ENCODE measurements at regions not wholly inside any gene's neighbourhood (a gene's known extent, or its start where the extent isn't known, plus 50 kb on each side); places are given as distances from the start of the nearest gene placed in this dataset.

- DNase-seq (ENCODE audit: low spot score) = no peak
- no peaks in the 10 kb centered on the region for H3K4me1 ChIP-seq (ENCODE audit: insufficient read depth, low read length, poor library complexity, severe bottlenecking)
- no peak overlapping the region for H3K4me2 ChIP-seq (ENCODE audit: low read length)
- no peaks in the 10 kb centered on the region for H4K20me1 ChIP-seq (ENCODE audit: insufficient read depth, low read length)
- TF ChIP-seq, protein P1, sequence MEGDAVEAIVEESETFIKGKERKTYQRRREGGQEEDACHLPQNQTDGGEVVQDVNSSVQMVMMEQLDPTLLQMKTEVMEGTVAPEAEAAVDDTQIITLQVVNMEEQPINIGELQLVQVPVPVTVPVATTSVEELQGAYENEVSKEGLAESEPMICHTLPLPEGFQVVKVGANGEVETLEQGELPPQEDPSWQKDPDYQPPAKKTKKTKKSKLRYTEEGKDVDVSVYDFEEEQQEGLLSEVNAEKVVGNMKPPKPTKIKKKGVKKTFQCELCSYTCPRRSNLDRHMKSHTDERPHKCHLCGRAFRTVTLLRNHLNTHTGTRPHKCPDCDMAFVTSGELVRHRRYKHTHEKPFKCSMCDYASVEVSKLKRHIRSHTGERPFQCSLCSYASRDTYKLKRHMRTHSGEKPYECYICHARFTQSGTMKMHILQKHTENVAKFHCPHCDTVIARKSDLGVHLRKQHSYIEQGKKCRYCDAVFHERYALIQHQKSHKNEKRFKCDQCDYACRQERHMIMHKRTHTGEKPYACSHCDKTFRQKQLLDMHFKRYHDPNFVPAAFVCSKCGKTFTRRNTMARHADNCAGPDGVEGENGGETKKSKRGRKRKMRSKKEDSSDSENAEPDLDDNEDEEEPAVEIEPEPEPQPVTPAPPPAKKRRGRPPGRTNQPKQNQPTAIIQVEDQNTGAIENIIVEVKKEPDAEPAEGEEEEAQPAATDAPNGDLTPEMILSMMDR (conservative IDR thresholded peaks at IDR 0.05; ENCODE audit: low read length) = no peak
- no peak for TF ChIP-seq EZH2phosphoT487 (IDR thresholded peaks at IDR 0.05; ENCODE audit: borderline replicate concordance, low read depth, low read length)
- POLR2A ChIA-PET = interaction anchor here (0.7 to 0.8 kb wide), 2 partner anchors 21 to 115 kb away, joined by 3 read pairs; no protein-coding TSS in a partner anchor
- no TSS peak for BruUV-seq (replicated peaks)
- H2AFZ ChIP-seq (ENCODE audit: low read length) = no peak overlapping the region
- H3K36me3 ChIP-seq (ENCODE audit: insufficient read depth, low read length) = no peaks in the 10 kb centered on the region
- intact Hi-C loops (cut with micrococcal nuclease; ENCODE audit: unreplicated experiment) = no loop called here
- no peaks in the 10 kb centered on the region for H3K9me3 ChIP-seq (ENCODE audit: low read length)
- no peak overlapping the region for H3K27ac ChIP-seq (ENCODE audit: low read depth, low read length, poor library complexity, severe bottlenecking)
- no peaks in the 10 kb centered on the region for H3K79me2 ChIP-seq (ENCODE audit: insufficient read depth, low read depth, low read length)
- CTCF ChIA-PET (ENCODE audit: unreplicated experiment) = no interaction called here
- H3K9me2 ChIP-seq (ENCODE audit: insufficient read depth, low read length) = no peaks in the 10 kb centered on the region
- no peak overlapping the region for H3K4me3 ChIP-seq (ENCODE audit: low read depth, low read length, poor library complexity, severe bottlenecking)
These were observed 638.9 kb downstream of the STK39 start for GRCh38 chr2:167608487-167608886.

DNA sequence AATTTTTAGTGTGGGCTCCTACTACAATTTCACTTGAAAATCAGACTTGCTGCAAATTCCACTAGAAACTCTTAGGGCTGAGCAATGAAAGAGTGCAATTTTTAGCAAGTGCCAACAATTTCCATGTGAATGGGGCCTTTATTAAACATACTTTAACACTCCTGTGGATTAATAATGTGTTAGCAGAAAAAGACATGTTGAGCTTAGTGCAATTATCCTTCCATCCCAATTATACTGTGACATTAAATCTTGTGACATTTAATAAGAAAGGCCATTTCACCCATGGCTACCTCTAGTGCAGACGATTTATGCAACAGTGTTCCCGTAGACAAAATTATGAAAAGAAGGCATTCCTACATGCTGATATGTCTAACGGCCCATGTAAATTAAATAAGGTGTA, 639.7 kb downstream of the STK39 start:
- TF ChIP-seq, protein P1 (conservative IDR thresholded peaks at IDR 0.05; ENCODE audit: low read length) = no peak
- TF ChIP-seq EZH2phosphoT487 (IDR thresholded peaks at IDR 0.05; ENCODE audit: borderline replicate concordance, low read depth, low read length) = no peak
- Histone ChIP-seq H3K79me2 (ENCODE audit: insufficient read depth, low read depth, low read length) (no peaks in the 10 kb centered on the region), H3K9me2 (ENCODE audit: insufficient read depth, low read length) (no peaks in the 10 kb centered on the region), H3K4me2 (ENCODE audit: low read length) (no peak overlapping the region), H3K36me3 (ENCODE audit: insufficient read depth, low read length) (no peaks in the 10 kb centered on the region), H3K4me1 (ENCODE audit: insufficient read depth, low read length, poor library complexity, severe bottlenecking) (no peaks in the 10 kb centered on the region), H3K27ac (ENCODE audit: low read depth, low read length, poor library complexity, severe bottlenecking) (no peak overlapping the region), H3K9me3 (ENCODE audit: low read length) (no peaks in the 10 kb centered on the region), H4K20me1 (ENCODE audit: insufficient read depth, low read length) (no peaks in the 10 kb centered on the region), H3K4me3 (ENCODE audit: low read depth, low read length, poor library complexity, severe bottlenecking) (no peak overlapping the region), H2AFZ (ENCODE audit: low read length) (no peak overlapping the region)
- ChIA-PET CTCF (ENCODE audit: unreplicated experiment) (no interaction called here), POLR2A (interaction anchor here (0.8 kb wide), 1 partner anchor 114 kb away, joined by 3 read pairs; no protein-coding TSS in a partner anchor)
- no TSS peak for BruUV-seq (replicated peaks)
- DNase-seq (ENCODE audit: low spot score) = no peak
- intact Hi-C loops (cut with micrococcal nuclease; ENCODE audit: unreplicated experiment) = no loop called here

- CTCF ChIA-PET (ENCODE audit: unreplicated experiment) = no interaction called here
These were observed 640.2 kb downstream of the STK39 start for GRCh38 chr2:167607211-167607610.

More at GRCh38 chr2:167607211-167607610, 640.2 kb downstream of the STK39 start:
- Histone ChIP-seq H3K9me3 (ENCODE audit: low read length) (no peaks in the 10 kb centered on the region), H3K9me2 (ENCODE audit: insufficient read depth, low read length) (no peaks in the 10 kb centered on the region), H3K27ac (ENCODE audit: low read depth, low read length, poor library complexity, severe bottlenecking) (no peak overlapping the region), H3K36me3 (ENCODE audit: insufficient read depth, low read length) (no peaks in the 10 kb centered on the region), H2AFZ (ENCODE audit: low read length) (no peak overlapping the region), H4K20me1 (ENCODE audit: insufficient read depth, low read length) (no peaks in the 10 kb centered on the region), H3K4me2 (ENCODE audit: low read length) (no peak overlapping the region), H3K4me1 (ENCODE audit: insufficient read depth, low read length, poor library complexity, severe bottlenecking) (no peaks in the 10 kb centered on the region), H3K4me3 (ENCODE audit: low read depth, low read length, poor library complexity, severe bottlenecking) (no peak overlapping the region), H3K79me2 (ENCODE audit: insufficient read depth, low read depth, low read length) (no peaks in the 10 kb centered on the region)
- intact Hi-C loops (cut with micrococcal nuclease; ENCODE audit: unreplicated experiment) = no loop called here
- no TSS peak for BruUV-seq (replicated peaks)
- TF ChIP-seq, protein P1 (conservative IDR thresholded peaks at IDR 0.05; ENCODE audit: low read length) = no peak
- TF ChIP-seq EZH2phosphoT487 (IDR thresholded peaks at IDR 0.05; ENCODE audit: borderline replicate concordance, low read depth, low read length) = no peak
- no peak for DNase-seq (ENCODE audit: low spot score)
- POLR2A ChIA-PET = no interaction called here
